Neural cell (in vitro differentiated cells): ENCODE measurements at regions not wholly inside any gene's neighbourhood (a gene's known extent, or its start where the extent isn't known, plus 50 kb on each side); places are given as distances from the start of the nearest gene placed in this dataset.

Experiments used
- EP300 ChIP-seq: fragments of 450-650 bp; conservative IDR thresholded peaks from 2 replicates; pipeline ENCODE4 v1.6.1; 2014; ENCODE audit warnings: antibody characterized with exemption, mild to moderate bottlenecking, moderate library complexity; ENCODE audit not compliant: poor library complexity, severe bottlenecking
- EZH2 ChIP-seq: fragments of 200-600, 300-800 bp; shearing (Covaris generic), sonication (generic); IDR thresholded peaks from 2 replicates; pipeline ENCODE4 v1.6.1; 2014; ENCODE audit warnings: antibody characterized with exemption, low read length, borderline replicate concordance, mild to moderate bottlenecking; ENCODE audit not compliant: insufficient read depth, poor library complexity, severe bottlenecking
- POLR2AphosphoS5 ChIP-seq: IDR thresholded peaks from 2 replicates; pipeline ENCODE4 v1.6.1; 2012
- TF ChIP-seq, protein P1 (sequence below): fragments of 450-650 bp; IDR thresholded peaks from 2 replicates; pipeline ENCODE4 v1.5.1; 2014; ENCODE audit warnings: antibody characterized with exemption, mild to moderate bottlenecking, moderate library complexity; ENCODE audit not compliant: poor library complexity, severe bottlenecking

DNA sequence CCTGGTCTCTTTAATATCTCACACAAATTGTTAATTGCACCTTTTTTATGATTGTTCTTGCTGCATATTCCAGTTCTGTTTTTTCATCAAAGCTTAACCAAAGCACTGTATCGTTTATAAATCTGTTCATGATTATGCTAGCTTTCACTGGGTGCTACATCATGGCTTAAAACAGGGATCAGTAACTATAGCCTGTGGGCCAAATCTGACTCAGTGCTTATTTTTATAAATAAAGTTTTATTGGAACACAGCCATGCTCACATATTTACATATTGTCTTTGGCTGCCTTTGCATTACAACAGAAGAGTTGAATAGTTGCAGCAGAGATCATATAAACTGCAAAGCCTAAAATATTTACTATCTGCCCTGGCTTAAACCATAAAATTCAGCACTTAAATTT, 183.4 kb upstream of the NRXN3 start:
- no peak for TF ChIP-seq EZH2
- TF ChIP-seq, protein P1, sequence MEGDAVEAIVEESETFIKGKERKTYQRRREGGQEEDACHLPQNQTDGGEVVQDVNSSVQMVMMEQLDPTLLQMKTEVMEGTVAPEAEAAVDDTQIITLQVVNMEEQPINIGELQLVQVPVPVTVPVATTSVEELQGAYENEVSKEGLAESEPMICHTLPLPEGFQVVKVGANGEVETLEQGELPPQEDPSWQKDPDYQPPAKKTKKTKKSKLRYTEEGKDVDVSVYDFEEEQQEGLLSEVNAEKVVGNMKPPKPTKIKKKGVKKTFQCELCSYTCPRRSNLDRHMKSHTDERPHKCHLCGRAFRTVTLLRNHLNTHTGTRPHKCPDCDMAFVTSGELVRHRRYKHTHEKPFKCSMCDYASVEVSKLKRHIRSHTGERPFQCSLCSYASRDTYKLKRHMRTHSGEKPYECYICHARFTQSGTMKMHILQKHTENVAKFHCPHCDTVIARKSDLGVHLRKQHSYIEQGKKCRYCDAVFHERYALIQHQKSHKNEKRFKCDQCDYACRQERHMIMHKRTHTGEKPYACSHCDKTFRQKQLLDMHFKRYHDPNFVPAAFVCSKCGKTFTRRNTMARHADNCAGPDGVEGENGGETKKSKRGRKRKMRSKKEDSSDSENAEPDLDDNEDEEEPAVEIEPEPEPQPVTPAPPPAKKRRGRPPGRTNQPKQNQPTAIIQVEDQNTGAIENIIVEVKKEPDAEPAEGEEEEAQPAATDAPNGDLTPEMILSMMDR = no peak
- no peak for TF ChIP-seq POLR2AphosphoS5
- no peak for TF ChIP-seq EP300
